ENCODE measurements at regions not wholly inside any gene's neighbourhood (a gene's known extent, or its start where the extent isn't known, plus 50 kb on each side); places are given as distances from the start of the nearest gene placed in this dataset.
A peak's percentile ranks its signal among the peaks of the same experiment; 100 is the strongest.
"Not testable (repeated sequence)": the region's sequence is repeated elsewhere in the genome, so short reads cannot be mapped to it uniquely, and the experiment has no call there.

DNA sequence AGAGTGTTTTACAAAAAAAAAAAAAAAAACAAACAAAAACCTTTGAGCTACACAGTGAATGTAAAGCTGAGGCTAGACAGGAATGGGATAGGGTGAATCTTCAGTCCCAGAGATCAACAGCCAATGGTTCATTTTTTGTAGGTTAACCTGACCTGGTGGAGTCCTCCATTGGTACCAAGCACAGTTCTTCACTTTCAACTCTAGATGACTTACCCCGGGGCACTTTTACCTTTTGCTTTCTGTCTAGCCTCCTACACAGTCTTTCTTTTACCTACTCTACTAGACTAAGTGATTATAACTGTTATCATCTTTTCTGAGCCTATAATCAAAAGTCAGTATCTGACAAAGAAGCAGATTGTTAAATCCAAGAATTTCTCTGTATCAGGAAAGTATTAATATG, 50.9 kb downstream of the ANXA2R start:
- no peak for DNase-seq

DNA sequence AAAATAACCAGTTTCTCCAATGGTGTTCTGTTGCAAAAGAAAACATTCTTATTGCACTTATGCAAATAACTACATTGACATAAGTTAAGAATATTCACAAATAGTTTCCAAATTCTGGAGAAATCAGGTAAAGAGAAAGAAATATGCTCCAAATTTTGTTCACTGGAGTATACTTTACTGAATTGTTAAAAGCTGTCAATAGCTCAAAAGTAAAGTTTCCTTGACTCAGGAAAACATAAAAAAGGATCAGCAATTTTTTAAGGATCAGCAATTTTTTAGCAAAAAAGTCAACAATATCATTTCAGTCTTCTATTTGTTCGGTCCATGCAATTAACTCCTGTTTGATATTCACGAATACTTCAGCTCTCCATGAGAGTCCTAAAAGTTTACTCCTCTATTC, 51.6 kb downstream of the ANXA2R start:
- DNase-seq = no peak

DNA sequence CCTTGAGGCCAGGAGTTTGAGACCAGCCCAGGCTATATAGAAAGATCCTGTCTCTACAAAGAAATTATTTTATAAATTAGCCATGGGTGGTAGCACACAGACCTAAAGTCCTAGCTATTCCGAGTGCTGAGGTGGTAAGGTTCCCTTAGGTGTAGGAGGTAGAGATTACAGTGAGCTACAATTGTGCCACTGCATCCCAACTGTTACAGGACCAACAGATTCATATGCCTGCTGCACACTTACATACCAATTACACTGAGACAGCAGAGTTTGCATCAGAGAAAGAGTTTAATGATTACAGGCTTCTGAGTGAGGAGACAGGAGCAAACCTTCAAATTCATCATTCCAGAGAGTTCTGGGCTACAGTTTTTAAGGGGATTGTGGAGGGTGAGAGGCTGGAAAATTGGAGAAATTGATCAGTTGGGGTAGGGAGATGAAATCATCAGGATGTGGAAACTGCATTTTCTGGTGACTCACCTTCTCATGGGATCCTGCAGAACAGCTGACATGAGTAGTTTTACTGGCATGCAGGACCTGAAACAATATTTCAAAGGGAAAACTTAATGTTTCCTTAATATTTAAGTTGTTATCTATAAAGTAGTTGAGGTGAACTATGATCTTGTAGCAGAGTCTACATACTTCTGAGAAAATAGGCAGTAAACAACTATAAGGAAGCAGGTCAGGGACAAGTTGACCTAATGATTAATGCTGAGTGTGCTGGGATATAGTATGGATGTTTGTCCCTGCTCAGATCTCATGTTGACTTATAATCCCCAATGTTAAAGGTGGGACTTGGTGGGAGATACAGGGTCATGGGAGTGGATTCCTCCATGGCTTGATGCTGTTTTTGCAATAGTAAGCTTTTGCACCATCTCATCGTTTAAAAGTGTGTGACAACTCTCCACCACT, 54.7 kb downstream of the ANXA2R start:
- no peak for DNase-seq

DNA sequence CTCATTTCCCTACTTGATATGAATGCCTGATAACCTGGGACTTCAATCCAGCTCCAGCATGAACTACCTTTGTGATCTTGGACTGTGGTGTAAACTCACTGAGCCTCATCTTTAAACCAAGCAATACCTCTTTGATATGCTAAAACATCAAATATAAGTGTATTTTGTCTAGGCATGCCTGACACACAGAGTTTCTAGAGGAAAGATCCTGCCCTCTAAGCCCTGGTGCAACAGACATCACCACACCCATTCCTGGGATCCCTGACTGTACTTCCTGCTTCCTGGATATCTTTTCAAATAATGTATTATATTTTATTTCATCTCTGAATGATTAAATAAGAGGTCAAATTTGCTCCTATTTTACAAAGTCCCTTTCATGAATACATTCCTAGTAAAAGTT, 55.8 kb downstream of the ANXA2R start:
- DNase-seq = no peak

DNA sequence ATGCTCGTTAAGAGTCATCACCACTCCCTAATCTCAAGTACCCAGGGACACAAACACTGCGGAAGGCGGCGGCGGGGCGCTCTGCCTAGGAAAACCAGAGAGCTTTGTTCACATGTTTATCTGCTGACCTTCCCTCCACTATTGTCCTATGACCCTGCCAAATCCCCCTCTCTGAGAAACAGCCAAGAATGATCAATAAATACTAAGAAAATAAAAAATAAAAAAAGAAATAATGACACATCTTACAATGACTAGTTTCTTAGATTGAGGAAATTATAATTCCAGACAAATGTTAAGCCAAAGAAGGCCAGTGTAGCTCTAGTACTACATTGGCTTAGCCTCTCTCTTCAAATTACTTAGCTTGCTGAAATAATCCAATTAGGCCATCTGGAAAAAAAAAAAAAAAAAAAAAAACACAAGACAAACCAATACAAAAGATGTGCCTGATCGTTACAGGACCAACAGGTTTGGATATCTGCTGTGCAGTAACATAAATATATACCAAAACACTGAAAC, 58.0 kb downstream of the ANXA2R start:
- no peak for DNase-seq

DNA sequence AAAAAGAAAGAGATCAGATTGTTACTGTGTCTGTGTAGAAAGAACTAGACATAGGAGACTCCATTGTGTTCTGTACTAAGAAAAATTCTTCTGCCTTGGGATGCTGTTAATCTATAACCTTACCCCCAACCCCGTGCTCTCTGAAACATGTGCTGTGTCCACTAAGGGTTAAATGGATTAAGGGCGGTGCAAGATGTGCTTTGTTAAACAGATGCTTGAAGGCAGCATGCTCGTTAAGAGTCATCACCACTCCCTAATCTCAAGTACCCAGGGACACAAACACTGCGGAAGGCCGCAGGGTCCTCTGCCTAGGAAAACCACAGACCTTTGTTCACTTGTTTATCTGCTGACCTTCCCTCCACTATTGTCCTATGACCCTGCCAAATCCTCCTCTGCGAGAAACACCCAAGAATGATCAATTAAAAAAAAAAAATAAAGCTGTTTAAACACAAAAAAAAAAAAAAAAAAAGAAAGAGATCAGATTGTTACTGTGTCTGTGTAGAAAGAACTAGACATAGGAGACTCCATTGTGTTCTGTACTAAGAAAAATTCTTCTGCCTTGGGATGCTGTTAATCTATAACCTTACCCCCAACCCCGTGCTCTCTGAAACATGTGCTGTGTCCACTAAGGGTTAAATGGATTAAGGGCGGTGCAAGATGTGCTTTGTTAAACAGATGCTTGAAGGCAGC, 58.6 kb downstream of the ANXA2R start:
- not testable (repeated sequence) for DNase-seq

DNA sequence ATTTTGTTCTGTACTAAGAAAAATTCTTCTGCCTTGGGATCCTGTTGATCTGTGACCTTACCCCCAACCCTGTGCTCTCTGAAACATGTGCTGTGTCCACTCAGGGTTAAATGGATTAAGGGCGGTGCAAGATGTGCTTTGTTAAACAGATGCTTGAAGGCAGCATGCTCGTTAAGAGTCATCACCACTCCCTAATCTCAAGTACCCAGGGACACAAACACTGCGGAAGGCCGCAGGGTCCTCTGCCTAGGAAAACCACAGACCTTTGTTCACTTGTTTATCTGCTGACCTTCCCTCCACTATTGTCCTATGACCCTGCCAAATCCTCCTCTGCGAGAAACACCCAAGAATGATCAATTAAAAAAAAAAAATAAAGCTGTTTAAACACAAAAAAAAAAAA, 59.1 kb downstream of the ANXA2R start:
- DNase-seq = not testable (repeated sequence)

DNA sequence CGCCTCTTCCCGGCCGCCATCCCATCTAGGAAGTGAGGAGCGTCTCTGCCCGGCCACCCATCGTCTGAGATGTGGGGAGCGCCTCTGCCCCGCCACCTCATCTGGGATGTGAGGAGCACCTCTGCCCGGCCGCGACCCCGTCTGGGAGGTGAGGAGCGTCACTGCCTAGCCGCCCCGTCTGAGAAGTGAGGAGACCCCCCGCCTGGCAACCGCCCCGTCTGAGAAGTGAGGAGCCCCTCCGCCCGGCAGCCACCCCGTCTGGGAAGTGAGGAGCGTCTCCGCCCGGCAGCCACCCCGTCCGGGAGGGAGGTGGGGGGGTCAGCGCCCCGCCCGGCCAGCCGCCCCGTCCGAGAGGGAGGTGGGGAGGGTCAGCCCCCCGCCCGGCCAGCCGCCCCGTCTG, 59.7 kb downstream of the ANXA2R start:
- DNase-seq = not testable (repeated sequence)

DNA sequence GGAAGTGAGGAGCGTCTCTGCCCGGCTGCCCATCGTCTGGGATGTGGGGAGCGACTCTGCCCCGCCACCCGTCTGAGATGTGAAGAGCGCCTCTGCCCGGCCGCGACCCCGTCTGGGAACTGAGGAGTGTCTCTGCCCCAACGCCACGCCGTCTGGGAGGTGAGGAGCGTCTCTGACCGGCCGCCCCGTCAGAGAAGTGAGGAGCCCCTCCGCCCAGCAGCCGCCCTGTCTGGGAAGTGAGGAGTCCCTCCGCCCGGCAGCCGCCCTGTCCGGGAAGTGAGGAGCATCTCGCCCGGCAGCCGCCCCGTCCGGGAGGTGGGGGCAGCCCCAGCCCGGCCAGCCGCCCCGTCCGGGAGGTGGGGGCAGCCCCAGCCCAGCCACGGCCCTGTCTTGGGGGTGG, 60.9 kb downstream of the ANXA2R start:
- DNase-seq = not testable (repeated sequence)

DNA sequence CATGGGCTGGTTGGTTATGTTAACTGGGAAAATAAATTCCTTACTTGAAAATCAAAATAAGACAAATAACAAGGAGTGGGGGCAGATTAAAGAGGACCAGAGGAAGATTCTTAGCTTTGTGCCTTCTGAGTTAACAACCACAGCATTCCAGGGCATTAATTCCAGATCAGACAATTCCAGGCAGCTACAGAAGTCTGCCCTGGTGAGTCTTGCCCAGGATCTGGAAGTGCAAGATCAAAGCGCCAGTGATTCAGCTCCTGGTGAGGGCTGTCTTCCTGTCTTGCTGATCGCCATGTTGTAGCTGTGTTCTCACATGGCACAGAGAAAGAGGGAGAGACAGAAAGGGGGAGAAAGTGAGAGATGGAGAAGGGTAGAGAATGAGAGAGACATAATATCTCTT, 65.6 kb downstream of the ANXA2R start:
- DNase-seq = no peak

DNA sequence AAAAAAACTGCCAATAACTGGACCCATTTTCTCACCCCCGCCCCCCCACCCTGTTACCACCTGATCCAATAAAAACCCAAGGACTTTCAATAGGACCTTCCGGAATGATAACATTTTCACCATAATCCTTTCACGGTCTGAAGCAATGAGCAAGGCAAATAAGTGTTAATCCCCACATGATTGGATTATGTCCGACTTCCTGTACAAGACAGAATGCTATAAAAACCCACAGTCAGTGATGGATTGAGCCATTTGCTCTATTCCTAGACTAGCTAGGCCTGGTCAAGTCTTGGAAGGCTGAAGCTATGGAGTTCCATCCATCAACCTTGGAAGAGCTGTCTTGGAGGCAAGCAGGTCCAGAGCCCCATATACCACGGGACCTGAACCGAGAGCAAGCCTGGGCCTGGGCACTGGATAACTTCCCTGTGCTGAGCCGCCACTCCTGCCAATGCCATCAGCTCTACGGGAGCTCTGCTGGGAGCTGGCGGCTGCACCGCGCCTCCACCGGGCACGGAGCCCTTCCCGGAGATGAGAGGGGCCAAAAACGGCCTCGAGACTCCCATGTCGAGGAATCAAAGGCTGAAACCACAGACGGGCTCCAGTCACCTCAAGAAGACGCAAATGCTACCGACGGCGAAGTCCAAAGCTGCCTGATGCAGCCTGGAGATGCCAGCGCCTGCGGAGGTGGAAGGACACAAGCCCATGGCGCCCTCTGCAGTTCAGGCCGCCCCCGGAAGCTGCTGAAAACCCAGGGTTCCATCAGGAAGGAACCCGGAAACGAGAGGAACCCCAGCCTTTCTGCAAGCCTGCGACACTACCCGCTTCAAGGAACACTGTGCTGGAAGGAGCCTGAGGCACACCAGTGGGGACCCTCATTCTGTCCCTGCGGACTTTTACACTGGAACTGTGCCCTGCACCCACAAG, 69.2 kb downstream of the ANXA2R start:
- no peak for DNase-seq

DNA sequence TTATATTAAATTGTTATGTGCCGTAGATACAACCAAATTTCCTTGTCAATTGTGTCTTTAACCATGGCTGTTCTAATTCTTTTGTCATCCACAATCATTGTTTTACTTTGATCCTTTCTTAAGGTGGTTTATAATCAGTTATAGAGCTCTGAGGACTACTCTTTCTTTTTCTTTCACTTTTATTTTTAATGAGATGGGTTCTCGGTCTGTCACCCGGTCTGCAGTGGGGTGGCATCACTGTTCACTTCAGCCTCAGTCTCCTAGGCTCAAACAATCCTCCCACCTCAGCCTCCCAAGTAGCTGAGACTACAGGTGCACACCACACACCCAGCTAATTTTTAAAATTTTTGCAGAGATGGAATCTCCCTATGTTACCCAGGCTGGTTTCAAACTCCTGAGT, 74.2 kb downstream of the ANXA2R start:
- no peak for DNase-seq

DNA sequence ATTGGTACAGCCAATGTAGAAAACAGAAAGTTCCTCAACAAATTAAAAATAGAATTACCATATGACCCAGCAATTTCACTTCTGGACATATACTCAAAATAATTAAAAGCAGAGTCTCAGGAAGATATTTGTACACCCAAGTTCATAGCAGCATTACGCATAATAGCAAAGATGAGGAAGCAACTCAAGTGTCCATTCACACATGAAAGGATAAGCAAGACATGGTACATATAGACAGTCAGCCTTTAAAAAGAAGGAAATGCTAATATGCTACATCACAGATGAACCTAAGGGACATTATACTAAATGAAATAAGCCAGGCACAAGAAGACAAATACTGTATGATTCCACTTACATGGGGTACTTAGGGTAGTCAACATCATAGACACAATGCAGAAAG, 76.7 kb downstream of the ANXA2R start:
- no peak for DNase-seq

DNA sequence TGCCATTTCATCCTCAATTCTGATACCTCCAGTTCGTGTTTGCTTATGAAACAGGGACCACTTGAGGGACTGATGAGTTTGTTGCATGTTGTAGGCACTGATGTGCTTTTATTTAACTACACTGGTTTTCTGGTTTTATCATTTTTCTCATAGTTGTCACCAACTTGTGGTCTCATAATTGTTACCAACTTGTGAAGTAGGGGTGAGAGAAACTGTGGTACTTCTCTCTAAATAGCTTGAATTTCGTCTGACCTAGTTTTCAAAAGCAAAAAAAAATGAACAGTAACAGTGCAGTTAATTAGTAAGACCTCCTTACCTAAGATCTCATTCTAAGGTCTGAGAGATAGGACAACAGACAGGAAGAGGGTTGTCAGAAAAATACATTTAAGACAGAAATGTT, 78.0 kb downstream of the ANXA2R start:
- DNase-seq = no peak

DNA sequence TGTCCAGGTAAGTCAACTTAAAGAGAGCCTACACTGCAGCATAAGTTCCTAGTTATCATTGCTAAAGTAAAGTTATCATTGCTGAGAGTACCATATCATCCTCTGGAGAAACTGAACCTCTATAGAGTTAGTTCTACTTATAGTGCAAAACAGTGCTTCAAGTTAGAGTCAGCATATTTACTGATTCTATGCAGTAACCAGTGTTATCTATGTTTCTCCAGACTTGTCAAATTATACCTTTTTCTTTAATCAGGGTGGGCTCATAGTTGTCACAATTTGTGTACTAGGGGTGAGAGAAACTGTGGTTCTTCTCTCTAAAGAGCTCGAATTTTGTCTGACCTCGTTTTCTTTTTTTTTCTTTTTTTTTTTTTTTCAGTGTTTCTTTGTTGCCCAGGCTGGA, 79.6 kb downstream of the ANXA2R start:
- DNase-seq = no peak

DNA sequence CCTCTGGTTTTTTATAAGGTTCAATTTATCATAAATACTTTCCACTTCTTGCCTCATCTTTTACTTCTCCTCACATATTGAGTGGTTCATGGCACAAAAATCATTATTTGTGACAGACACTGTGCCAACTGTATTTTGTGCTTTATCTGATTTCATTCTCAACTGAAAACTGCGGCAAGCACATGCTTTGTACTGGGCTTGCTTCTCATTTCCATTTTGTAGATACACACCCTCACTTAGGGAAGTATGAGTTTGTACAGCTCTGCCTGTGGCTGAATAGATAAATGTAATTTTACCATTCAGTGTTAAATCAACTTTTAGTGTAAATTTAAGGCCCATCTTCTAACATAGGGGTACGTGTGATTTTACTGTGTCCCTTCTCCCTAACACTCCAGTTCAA, 83.6 kb downstream of the ANXA2R start:
- DNase-seq = no peak

DNA sequence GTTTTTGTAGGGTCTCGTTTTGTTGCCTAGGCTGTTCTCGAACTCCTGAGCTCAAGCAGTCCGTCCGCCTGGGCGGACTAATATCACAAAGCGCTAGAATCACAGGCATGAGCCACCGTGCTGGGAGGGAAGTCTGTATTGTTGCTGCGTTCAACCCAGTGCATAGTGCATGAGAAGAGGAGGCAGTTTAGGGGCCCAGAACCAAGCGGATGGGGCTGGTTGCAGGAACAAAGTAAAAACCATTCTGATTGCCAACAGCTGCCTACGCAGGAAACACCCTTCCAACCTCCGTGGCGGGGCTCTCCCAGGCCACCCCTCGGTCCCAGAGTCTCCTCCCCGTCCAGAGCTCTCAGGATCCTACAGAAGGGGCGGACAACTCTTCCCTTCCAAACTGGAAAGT, 87.1 kb downstream of the ANXA2R start:
- DNase-seq = peak; percentile 42

DNA sequence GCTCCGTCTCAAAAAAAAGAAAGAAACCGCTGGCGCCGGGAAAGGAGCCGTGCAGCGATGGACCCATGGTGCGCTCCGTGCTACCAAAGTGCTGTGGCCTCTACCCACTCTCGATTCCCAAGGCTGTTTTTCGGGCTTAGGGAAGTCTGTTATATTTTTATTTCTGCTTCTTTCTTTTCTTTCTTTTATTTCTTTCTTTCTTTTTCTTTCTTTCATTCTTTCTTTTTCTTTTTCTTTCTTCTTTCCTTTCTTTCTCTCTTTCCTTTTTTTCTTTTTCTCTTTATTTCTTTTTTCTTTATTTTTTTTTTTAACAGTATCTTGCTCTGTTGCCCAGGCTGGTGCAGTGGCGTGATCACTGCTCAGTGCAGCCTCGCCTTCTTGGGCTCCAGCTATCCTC, 87.5 kb downstream of the ANXA2R start:
- no peak for DNase-seq

DNA sequence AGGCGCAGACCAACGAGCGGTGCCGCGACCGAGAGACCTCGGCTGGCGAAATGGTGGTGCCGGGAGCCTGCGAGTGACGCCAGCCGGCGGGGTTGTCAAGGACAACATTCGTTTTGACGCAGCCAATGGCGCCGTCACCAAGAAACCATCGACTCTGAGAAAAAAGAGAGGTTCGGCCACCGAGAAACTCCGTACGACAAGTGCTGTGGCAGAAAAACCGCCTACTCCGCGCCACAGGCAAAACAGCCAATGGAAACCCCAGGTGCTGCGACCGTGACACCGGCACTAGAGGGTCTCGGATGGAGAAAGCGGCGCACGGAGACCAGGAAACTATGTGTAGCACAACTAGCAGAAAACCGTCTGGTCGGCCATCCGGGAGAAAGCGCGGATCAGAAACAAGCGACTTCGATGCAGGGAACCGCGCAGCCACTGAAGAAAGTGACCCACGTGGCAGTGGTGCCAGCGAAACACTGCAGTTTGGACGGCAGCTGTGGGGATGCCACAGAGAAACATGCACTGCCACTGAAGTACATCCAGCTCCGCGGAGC, 88.8 kb downstream of the ANXA2R start:
- DNase-seq = peak; percentile 79

DNA sequence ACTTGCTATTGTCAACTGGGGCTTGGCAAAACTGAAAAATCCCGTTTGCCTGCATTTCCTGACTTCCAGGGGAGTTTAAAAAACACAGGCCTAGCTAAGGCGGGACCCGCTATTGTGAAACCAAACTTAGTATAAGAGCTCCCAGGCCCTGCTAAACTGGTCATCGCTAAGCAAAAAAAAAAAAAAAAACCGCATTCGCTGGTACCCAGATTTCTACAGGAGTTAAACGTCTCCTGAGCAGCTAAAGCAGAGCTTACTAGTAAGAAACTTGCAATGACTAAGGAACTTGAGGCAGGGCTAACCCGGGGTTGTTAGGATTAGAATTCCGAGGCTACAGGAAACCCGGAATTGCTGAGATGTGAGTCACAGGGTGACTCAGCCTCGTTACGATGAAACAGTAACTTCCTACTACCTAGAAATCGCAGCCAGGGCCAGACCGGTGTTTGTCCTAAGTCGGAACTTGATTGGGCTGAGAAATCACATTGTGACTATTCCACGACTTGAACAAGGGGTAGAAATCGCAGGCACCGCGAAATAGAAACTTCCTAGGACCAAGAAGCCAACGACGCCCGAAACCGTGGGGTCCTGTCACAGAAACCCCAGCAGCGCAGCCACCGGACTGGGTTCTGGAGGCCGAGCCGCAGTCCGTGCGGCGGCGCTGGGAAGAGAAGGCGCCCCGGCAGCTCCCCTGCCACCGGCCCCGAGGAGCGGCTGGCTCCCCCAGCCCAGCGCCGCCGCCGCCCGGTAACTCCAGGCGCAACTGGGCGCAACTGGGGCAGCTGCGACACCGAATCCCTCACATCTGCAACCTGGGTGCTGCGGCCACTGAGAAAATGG, 89.4 kb downstream of the ANXA2R start:
- peak; percentile 88 for DNase-seq

DNA sequence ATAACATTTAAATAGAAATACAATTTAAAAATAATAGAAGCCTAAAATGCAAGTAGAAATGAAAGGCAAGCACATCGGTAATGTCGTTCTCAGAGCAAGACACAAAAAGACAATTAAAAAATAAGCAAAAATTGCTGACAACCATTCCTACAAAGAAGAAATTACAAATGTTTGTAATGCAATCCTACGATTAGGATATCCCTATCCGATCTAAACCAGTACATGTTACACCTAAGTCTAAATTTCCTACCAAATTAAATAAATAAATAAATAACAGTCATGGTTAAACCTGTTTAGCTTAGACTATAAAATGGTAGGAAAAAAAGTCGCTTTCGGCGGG, 90.0 kb downstream of the ANXA2R start:
- no peak for DNase-seq
